Posterior vena cava (tissue), 2 donors: ENCODE measurements at regions not wholly inside any gene's neighbourhood (a gene's known extent, or its start where the extent isn't known, plus 50 kb on each side); places are given as distances from the start of the nearest gene placed in this dataset.
"Not testable (repeated sequence)": the region's sequence is repeated elsewhere in the genome, so short reads cannot be mapped to it uniquely, and the experiment has no call there.

ENCODE experiments used
- DNase-seq: peaks from one replicate; pipeline ENCODE4 v3.0.0-alpha.2; 2020; ENCODE audit warnings: low spot score
- intact Hi-C, 2 donors: fragments of 100-400 bp; cut with DNase I; formaldehyde crosslinking; loops; one replicate each; pipeline versions ENCODE4 v1.14.1 to v1.14.2; 2022 to 2023
- donor health status: DM: yes; HTN: yes; CAD: no.
- donor health status: DM: yes; HTN: yes; CAD: no.

DNA sequence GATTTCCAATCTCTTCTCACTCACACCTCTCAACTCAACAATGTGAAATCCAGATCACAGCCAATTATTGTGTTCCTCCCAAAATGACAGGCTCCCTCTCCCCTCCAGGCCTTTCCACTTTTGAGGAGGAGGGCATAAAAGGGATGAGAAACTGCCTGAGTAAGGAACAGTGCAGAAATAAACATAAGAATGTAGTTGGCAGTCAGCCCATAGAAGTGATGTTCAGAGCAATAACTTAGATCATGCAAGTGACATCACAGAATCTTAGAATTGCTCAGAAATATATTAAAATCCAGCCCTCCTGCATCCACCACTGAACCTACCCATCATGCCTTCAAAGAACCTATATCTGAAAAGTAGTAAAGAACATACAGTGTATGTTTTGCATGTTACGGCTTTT lies 299.4 kb upstream of the GADL1 start:
- intact Hi-C loops = no loop called here
- no peak for DNase-seq

DNA sequence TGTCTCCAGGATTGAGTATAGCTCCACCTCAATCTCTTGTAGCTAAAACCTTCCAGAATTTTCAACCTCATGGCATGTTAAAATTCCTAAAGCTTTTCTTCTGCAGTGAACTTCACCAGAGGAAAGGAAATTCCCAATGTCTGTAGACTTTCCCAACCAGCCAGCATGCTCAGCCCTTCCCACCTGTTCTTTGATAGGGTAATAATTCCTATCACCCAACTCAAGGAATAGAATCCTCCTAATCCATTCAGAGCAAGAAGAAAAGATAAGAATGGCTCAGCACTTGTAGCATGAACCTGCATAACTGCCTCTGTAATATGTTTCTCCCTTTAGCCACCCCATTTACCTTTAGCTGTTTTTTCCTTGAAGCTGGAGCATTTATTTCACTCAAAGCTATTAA lies 301.8 kb upstream of the GADL1 start:
- intact Hi-C loops = no loop called here
- DNase-seq = no peak

DNA sequence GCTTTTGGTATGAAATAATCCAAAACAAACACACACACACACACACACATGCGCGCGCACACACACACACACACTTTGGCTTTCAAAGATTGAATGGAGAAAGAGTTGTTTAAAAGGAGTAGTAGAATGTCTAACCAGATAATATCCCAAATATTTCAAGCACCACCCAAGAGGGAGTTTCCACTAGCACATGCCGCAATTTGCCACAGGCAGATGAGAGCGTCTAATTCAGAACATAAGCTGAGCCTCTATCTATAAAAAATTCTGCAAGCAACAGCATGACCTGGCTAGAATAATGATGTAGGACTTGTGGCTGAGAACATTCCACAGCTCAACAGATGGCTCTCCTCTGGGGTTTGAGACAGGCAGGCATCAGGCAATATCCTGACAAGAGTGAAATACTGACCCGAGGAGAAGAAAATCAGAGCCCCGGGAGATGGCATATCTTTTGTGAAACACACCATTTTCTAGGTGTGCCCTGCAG lies 302.5 kb upstream of the GADL1 start:
- intact Hi-C loops = no loop called here
- peak; percentile 83 for DNase-seq

DNA sequence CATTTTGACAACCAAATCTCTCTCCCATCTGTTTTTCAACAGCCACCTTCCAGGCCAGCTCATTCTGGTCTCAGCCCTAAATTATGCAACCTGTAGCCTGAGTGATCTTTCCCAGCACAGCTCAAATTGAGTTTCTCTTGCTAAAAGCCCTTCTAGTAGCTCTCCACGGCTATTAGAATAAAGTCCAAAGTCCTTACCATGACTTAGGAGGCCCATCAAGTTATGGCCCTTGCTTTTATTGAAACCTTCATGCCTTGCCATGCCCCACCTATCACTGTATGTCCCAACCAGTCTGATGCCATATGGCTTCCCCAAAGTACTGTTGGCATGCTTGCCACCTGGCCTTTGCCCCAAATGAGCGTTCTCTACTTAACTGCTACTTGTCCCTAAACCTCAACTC lies 303.5 kb upstream of the GADL1 start:
- no peak for DNase-seq
- intact Hi-C loops = no loop called here

DNA sequence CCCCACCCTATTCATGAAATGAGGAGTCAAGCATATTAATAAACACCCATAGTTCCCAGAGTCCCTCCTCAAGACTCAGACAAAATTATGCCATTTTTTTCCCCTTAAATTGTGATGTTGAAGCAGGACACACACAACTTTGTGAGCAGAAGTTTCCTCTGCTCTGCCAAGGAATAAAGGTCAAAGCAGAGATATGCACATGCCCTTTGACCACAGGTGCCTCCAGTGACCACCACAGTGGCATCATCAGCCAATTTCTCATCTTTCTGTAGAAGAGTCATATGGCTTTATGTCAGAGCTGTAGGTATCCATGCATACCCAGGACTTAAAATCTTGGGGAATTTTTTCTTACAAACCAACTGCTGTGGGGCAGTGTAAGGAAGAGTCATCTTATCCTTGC lies 304.4 kb upstream of the GADL1 start:
- intact Hi-C loops = no loop called here
- no peak for DNase-seq

DNA sequence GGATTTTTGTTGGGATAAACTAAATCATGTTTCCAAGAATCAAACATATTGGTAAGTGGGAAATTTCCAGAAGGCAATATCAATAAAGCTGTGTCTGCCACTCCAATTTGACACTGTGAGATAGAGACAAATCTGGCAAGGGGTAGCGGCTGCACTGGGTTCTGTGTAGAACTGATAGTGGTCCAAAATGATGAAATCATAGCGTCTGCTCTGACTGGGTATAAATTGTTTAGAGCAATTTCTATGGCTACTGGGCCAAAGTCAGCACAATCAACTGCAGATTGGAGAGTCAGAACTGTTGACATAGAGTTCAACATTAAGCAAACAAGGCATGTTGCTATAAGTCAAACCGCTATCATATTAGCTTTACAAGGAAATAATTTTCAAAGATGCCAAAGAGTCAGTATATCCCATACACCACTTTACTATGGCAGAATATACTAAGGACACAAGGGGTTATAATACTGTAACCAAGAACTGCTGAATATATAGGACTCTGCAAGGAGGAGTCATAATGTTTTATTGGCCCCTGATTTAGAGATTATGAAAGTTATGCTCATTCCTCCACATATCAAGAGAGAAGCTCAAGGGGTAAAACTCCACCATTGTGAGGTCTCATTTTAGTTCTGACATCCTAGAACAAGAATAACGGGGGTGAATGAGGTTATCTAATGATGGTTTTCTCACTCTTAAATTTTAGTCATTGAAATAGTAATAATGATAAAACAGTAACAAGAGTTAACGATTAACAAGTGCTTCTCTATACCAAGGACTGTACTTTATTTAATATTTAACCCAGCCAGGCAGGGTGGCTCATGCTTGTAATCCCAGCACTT lies 309.7 kb upstream of the GADL1 start:
- intact Hi-C loops = no loop called here
- DNase-seq = no peak

DNA sequence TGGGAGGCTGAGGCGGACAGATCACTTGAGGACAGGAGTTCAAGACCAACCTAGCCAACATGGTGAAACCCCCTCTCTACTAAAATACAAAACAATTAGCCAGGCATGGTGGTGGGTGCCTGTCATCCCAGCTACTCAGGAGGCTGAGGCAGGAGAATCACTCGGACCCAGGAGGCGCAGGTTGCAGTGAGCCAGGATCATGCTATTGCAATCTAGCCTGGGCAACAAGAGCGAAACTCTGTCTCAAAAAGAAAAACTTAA lies 310.3 kb upstream of the GADL1 start:
- intact Hi-C loops = loop anchor here in 1 of 2 donors (5.0 kb wide), 1 partner anchor 173 kb away; no protein-coding TSS in a partner anchor
- DNase-seq = not testable (repeated sequence)

DNA sequence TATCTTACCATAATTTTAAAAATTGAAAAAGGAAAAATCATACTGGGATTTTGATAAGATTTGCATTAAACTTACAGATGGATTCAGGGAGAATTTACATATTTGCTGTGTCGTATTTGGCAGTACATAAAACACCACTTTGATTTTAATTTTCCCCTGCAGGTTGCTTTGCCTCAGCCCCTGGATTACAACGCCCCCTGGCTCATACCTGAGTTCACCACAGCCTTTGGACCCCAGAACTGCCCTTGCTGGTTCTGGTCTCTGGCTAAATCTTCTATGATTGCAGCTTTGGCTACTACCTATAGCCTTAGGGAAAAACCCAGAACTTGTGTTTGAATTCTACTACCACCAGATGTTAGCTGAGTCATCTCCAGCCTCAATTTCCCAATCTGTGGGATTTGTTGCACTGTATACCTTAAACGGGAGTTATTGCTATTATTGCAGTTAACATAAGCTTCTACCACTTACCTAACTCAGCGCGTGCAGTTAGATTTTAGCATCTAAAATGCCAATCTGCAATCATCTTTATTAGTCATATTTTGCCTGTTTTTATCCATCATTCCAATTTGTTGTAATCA lies 315.7 kb upstream of the GADL1 start:
- no peak for DNase-seq
- intact Hi-C loops = no loop called here

DNA sequence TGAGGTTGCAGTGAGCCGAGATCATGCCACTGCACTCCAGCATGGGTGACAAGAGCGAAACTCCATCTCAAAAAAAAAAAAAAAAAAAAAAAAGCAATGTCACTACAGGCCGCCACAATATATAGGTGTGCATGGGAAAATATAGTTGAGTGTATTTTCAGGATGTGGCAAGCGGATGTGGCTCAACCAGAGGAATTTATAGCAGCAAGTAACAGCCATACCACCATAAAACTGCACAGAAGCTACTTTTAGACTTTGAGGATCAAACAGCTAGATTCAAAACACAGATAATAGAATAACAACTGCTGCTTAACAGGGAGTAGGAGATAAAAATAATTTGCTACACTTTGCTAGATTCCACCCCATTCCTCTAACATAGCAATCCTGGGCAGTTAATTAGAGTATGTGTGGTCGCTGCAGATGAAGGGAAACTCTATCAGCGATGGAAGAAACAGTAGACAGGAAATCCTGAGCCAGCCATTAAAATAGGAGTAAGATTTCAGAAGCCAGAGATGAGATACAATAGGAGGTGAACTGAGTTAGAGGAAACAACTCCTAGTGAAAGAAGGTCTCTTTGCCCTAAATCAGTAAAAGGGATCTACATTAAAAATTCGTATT lies 318.7 kb upstream of the STT3B start:
- intact Hi-C loops = no loop called here
- DNase-seq = no peak

DNA sequence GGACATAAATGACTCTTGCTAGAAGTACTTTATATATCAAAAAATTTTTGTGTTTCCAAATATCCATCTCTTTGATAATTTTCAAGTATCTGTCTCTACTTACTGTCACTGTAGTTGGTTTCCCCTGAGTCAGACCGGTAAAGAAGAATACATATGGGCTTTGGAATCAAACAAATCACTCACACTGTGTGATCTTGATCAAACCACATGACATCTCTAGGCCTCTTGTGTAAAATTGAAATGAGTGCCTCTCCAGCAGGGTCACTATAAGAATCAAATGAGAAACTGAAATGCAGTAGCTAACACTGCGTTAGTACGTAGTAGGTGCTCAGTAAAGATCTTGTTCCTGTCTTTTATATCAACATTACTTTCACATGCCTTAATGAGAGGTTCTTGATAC lies 314.6 kb upstream of the STT3B start:
- DNase-seq = no peak
- intact Hi-C loops = no loop called here

DNA sequence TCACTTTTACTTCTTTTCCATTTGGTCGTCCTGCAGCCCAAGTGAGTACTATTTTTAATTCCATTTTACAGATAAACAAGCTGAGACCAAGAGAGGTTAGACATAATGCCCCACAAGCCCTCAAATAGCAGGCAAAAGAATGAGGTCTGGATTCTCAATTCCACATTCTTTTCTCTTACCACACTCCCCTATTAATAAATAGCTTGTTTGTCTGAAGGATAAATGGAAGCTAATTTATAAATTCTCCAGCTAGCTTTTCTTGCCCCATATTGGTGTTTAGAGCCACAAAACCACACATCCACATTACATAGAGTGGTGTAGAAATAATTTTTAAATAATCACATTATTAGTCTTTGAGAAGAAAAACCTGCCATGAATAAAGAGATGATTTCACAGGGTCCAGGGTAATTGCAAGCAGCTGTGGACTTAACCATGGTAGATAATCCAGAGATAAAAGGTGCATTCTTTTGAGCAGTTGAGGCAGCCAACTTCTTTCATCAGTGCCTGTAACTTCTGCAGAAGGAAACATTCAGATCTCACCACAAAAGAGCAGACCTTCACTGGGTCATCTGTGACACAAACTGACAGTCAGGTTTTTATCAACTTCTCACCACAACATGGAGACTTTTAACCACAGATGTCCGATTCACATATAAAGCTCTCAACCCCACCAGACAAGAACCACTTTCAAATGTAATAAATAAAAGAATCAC lies 313.4 kb upstream of the STT3B start:
- no peak for DNase-seq
- intact Hi-C loops = loop anchor here in 1 of 2 donors (1.0 kb wide), 1 partner anchor 30 kb away; no protein-coding TSS in a partner anchor

DNA sequence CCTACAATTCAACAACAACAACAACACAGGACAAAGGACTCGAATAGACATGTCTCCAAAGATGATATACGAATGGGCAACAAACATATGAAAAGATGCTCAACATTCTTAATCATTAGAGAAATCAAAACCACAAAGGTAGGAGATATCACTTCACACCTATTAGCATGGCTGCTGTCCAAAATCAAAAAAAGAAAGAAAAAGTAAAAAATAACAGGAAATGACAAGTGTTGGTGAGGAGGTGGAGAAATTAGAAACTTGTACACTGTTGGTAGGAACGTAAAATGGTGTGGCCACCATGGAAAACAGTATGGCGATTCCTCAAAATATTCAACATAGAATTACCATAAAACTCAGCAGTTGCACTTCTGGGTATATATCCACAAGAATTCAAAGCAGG lies 312.3 kb upstream of the STT3B start:
- intact Hi-C loops = no loop called here
- no peak for DNase-seq

DNA sequence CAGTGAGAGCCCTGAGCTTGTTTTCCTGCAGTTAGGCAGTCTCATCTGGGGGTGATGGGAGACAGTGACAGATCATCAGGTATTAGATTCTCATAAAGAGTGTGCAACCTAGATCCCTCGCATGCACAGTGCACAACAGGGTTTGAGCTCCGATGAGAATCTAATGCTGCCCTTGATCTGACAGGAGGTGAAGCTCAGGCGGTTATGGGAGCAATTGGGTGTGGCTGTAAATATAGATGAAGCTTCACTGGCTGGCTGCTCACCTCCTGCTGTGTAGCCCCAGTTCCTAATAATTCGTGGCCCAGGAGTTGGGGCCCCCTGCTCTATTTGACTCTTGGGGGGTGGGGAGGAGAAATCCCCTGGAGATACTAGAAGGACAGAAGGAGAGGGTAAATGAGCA lies 309.4 kb upstream of the STT3B start:
- no peak for DNase-seq
- intact Hi-C loops = no loop called here

DNA sequence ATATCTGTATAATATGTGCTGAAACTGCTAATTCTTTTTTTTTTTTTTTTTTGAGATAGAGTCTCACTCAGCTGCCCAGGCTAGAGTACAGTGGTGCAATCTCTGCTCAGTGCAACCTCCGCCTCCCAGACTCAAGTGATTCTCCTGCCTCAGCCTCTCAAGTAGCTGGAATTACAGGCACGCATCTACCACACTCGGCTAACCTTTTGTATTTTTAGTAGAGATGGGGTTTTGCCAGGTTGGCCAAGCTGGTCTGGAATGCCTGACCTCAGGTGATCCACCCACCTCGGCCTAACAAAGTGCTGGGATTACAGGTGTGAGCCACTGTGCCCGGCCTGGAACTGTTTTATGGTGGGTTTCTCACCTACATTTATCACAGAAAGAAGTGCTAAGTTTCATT lies 307.8 kb upstream of the STT3B start:
- no peak for DNase-seq
- intact Hi-C loops = loop anchor here in 1 of 2 donors (5.0 kb wide), 1 partner anchor 563 kb away; no protein-coding TSS in a partner anchor

DNA sequence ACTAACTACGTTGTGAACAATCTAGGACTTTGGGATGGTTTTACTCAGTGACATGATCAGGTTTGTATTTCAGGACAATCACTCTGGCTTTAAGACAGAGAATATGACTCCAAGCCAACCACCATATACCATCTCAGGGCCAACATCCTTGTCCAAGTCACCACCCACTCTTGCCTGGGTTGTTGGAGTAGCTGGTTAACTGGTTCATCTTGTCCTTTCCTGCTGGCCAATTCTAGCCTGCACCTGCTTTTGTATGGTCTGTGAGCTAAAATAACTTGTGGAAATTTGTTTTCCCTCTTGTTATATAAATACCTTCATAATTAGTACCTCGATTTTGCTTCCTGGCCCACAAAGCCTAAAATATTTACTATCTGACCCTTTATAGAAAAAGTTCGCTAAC lies 306.8 kb upstream of the STT3B start:
- DNase-seq = no peak
- intact Hi-C loops = loop anchor here in 1 of 2 donors (5.0 kb wide), 1 partner anchor 564 kb away; no protein-coding TSS in a partner anchor

DNA sequence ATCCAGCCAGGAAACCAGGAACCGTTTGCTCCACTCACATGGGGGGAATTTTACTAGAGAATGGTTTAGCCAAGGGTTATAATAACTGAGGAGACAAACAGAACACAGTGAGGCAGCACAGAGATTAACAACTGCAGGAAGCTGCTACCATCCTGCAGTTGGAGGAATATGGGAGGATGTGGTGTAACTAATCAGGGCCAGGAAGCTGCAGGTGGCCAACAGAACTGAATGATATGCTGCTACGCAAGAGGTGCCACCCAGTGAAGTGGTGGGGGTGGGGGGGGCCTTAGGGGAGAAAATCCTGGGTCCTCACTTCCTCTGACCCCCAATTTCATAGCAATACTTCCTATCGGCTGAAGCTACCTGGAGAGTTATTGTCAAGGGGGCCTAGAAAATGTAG lies 306.4 kb upstream of the STT3B start:
- DNase-seq = no peak
- intact Hi-C loops = loop anchor here in 1 of 2 donors (5.0 kb wide), 1 partner anchor 564 kb away; no protein-coding TSS in a partner anchor

DNA sequence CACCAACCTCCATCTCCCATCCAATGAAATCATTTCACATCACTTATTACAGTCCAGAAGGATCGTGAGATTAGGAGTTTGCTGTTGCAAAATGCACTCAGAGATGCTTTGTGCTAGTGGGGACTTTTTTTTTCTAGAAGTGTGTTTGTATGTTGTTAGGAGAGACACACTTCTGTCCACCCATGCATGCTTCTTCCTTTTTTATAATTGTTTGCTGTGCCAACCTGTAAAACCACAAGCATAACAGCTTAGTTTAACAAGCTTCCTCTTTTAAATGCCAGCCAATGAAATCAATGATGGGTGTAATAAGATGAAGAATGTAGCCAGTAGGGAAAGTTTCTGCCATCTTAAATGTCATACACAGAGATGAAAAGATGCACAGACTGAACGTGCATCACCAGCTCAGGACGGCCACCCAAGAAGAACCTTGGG lies 305.6 kb upstream of the STT3B start:
- no peak for DNase-seq
- intact Hi-C loops = loop anchor here in 1 of 2 donors (5.0 kb wide), 1 partner anchor 565 kb away; no protein-coding TSS in a partner anchor

DNA sequence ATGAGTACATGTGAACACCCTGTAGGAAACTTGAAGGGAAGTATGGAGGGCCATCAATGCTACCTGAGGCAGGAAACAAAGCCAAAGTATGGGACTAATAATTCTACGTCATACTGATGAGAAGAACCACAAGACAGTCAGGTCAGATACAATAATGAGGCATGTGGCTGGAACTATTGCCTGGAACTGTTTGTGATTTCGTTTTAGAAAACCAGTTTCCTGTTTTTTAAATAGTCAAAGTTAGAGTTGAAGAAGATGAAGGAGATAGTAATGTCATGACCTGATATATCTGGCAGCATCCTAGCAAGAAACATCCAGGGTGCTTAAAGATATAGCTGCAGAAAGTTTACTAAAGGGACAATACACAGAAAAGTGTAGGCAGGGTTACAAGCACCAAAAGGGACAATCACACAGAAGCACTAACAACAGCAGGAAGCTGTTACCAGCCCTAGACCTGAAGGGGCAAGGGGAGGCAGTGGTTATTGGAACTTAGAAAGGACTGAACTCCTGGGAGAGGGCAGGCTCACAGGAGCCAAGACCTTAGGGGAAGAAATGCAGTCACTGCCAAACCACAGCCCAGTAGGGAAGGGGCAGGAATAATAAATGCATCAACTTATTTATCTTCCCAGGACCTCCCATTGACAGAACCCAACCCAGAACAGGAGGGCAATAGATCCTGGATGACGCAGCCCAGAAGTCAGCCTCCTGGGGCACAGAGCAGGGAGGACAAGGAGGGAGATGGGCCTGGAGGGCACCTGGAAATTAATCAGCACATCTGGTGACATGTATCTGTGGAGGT lies 302.1 kb upstream of the STT3B start:
- DNase-seq = no peak
- intact Hi-C loops = no loop called here
